ENCODE measurements at regions not wholly inside any gene's neighbourhood (a gene's known extent, or its start where the extent isn't known, plus 50 kb on each side); places are given as distances from the start of the nearest gene placed in this dataset.
"Not testable (repeated sequence)": the region's sequence is repeated elsewhere in the genome, so short reads cannot be mapped to it uniquely, and the experiment has no call there.

GRCh38 chrX:15014281-15014680 lies 141.1 kb downstream of the MOSPD2 start:
- TF ChIP-seq TAF1 (IDR thresholded peaks at IDR 0.05; ENCODE audit: low read depth, low read length), result no peak
- no peak for TF ChIP-seq PAX5 (IDR thresholded peaks at IDR 0.05; ENCODE audit: insufficient read depth, low read length, severe bottlenecking)
- TF ChIP-seq POU2F2 (IDR thresholded peaks at IDR 0.05; ENCODE audit: low read depth, low read length), result no peak
- no peak for TF ChIP-seq SPI1 (IDR thresholded peaks at IDR 0.05; ENCODE audit: low read depth, low read length)
- TF ChIP-seq POLR2AphosphoS5 (IDR thresholded peaks at IDR 0.05; ENCODE audit: low read depth, low read length), result no peak
- TF ChIP-seq POLR2A (IDR thresholded peaks at IDR 0.05; ENCODE audit: low read depth, low read length), result no peak
- no peak for DNase-seq (ENCODE audit: insufficient read length, low spot score)
- FAIRE-seq, result no peak

GRCh38 chrX:15013461-15013860 lies 140.2 kb downstream of the MOSPD2 start:
- no peak for DNase-seq (ENCODE audit: insufficient read length, low spot score)
- TF ChIP-seq SPI1 (IDR thresholded peaks at IDR 0.05; ENCODE audit: low read depth, low read length), result no peak
- no peak for TF ChIP-seq PAX5 (IDR thresholded peaks at IDR 0.05; ENCODE audit: insufficient read depth, low read length, severe bottlenecking)
- no peak for TF ChIP-seq POLR2AphosphoS5 (IDR thresholded peaks at IDR 0.05; ENCODE audit: low read depth, low read length)
- TF ChIP-seq TAF1 (IDR thresholded peaks at IDR 0.05; ENCODE audit: low read depth, low read length), result no peak
- TF ChIP-seq POU2F2 (IDR thresholded peaks at IDR 0.05; ENCODE audit: low read depth, low read length), result no peak
- TF ChIP-seq POLR2A (IDR thresholded peaks at IDR 0.05; ENCODE audit: low read depth, low read length), result no peak
- no peak for FAIRE-seq

GRCh38 chrX:14997271-14997670 lies 124.0 kb downstream of the MOSPD2 start:
- no peak for FAIRE-seq
- TF ChIP-seq SPI1 (IDR thresholded peaks at IDR 0.05; ENCODE audit: low read depth, low read length), result no peak
- no peak for TF ChIP-seq POLR2AphosphoS5 (IDR thresholded peaks at IDR 0.05; ENCODE audit: low read depth, low read length)
- TF ChIP-seq POU2F2 (IDR thresholded peaks at IDR 0.05; ENCODE audit: low read depth, low read length), result no peak
- no peak for TF ChIP-seq POLR2A (IDR thresholded peaks at IDR 0.05; ENCODE audit: low read depth, low read length)
- TF ChIP-seq TAF1 (IDR thresholded peaks at IDR 0.05; ENCODE audit: low read depth, low read length), result no peak
- TF ChIP-seq PAX5 (IDR thresholded peaks at IDR 0.05; ENCODE audit: insufficient read depth, low read length, severe bottlenecking), result no peak
- no peak for DNase-seq (ENCODE audit: insufficient read length, low spot score)

GRCh38 chrX:14984425-14984824 lies 111.2 kb downstream of the MOSPD2 start:
- FAIRE-seq; DNase-seq (ENCODE audit: insufficient read length, low spot score): not testable (repeated sequence)

All from GM12891 (cell line).